Activated naive CD4-positive, alpha-beta T cell treated with anti-CD3 and anti-CD28 coated beads, Interleukin-2, amount 50 U/mL, for 72 hours (primary cell): ENCODE measurements at regions not wholly inside any gene's neighbourhood (a gene's known extent, or its start where the extent isn't known, plus 50 kb on each side); places are given as distances from the start of the nearest gene placed in this dataset.

Experiments
- ATAC-seq, 2 donors: fragments of 150-1000 bp; cut with Tn5 transposase; 2 replicates each; pipeline ENCODE4 v1.10.0; 2021; ENCODE audit warnings: mild to moderate bottlenecking in 2 of 2, moderate library complexity in 2 of 2
- DNase-seq, 2 donors: peaks; one replicate each; pipeline ENCODE4 v3.0.0; 2021 to 2022; ENCODE audit warnings: low spot score in 2 of 2
- H3K27ac Mint-ChIP-seq, 2 donors: one replicate each; pipeline ENCODE4 v1.8.0; 2022; ENCODE audit warnings: mild to moderate bottlenecking in 2 of 2, mixed read lengths in 2 of 2
- H3K36me3 Mint-ChIP-seq, 2 donors: one replicate each; pipeline ENCODE4 v1.8.0; 2022; ENCODE audit warnings: mixed read lengths in 2 of 2
- H3K9me3 Mint-ChIP-seq, 2 donors: one replicate each; pipeline ENCODE4 v1.8.0; 2022; ENCODE audit warnings: mixed read lengths in 2 of 2

DNA sequence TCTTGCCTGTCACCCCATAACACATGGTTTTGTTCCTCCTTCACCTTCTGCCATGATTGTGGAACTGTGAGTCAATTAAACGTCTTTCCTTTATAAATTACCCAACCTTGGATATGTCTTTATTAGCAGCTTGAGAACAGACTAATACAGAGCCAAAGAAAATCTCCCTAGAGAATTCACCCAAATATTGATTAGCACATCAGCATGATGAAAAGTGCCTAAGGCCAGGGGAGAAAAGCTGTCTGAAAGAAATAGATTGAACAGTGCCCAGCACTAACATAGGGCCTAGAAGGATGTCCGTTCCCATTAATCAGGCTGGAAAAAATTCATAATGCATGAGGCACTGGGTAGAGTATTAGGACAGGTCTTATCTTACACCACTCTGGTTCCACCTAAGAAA lies 111.9 kb upstream of the CALN1 start:
- Mint-ChIP-seq H3K27ac (no peak overlapping the region), H3K36me3 (no peaks in the 10 kb centered on the region), H3K9me3 (no peaks in the 10 kb centered on the region)
- DNase-seq (no peak), ATAC-seq (no peak)

DNA sequence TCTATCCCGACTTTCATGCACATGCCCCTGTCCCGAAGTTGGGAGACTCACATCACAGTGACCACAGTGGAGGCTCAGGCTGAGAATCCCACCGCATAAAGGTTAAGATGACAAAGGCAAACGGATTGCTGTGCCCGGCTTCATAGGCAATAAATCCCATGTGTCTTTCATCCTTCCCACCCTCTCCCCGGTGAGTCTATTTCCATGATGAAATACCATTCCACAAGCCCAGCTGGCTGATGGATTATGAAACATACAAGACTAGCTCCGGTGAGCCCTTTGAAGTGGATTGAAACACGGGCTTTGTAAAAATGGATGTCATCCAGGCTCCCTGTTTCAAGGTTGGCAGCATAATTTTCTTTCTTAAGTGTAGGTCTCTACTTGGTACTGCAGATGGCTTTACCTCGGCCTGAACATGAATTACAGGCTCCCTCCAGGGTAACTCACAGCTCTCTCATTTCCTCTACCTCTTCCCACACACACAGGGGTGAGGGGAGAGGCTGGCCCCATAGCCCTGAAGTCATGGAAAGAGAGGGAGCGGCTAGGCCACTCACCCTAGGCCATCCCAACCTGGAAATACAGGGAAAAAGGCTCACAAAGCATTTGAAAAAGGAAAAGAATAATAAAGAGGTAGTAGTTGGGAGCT lies 92.0 kb upstream of the CALN1 start:
- H3K9me3 Mint-ChIP-seq: no peaks in the 10 kb centered on the region
- no peak for DNase-seq
- H3K27ac Mint-ChIP-seq: no peak overlapping the region
- no peak for ATAC-seq
- no peaks in the 10 kb centered on the region for H3K36me3 Mint-ChIP-seq

GRCh38 chr7:72503644-72504043 lies 91.5 kb upstream of the CALN1 start:
- DNase-seq: no peak
- Mint-ChIP-seq H3K36me3 (no peaks in the 10 kb centered on the region), H3K9me3 (no peaks in the 10 kb centered on the region), H3K27ac (no peak overlapping the region)
- no peak for ATAC-seq

DNA sequence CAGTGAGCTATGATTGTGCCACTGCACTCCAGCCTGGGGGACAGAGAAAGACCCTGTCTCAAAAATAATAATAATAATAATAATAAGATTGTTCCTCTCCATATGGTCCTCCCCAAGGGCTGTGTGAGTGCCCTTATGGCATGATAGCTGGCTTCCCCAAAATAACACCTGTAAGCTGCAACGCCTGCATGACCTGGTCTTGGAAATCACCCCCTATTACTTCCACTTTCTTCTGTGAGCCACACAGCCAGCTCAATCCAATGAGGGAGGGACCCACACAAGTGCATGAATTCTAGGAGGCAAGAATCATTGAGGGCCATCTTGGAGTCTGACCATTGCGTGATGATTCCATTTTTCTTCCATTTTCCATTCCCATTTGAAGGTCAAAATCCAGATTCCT lies 82.7 kb upstream of the CALN1 start:
- Mint-ChIP-seq H3K9me3 (peaks cover 0 to 5% of the 10 kb centered on the region in 2 donors), H3K27ac (no peak overlapping the region), H3K36me3 (no peaks in the 10 kb centered on the region)
- ATAC-seq (no peak), DNase-seq (no peak)

DNA sequence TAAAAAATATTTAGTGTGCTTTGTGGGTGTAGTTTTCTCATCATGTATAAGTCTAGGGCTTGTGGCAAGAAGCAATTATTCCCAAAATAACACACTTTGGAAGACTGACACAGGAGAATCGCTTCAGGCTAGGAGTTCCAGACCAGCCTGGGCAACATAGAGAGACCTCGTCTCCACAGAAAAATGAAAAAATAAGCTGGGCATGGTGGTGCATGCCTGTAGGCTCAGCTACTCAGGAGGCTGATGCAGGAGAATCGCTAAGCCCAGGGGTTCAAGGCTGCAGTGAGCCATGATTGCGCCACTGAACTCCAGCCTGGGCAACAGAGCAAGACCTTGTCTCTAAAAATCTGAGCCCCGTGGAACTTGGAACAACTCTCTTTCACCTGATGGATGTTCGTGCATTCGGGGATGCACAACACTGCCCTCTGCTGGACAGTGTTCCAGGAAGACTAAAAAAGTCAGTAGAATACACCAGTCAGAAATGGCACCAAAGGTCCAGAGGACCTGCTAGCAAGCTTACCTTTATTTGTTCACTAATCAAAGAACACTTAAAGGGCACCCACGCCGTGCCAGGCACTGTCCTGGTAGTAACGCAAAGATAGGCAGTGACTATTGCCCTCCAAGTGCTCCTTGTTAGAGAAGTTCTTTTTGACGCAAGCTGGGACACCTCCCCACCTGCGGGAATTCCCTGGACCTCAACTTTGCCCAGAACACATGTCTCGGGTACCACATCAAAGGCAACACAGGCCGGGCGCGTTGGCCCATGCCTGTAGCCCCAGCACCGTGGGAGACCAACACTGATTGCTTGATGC lies 81.9 kb upstream of the CALN1 start:
- ATAC-seq (no peak), DNase-seq (peak in 1 of 2 donors; percentile 66)
- H3K36me3 Mint-ChIP-seq: no peaks in the 10 kb centered on the region
- peaks cover 0 to 5% of the 10 kb centered on the region in 2 donors for H3K9me3 Mint-ChIP-seq
- no peak overlapping the region for H3K27ac Mint-ChIP-seq

GRCh38 chr7:72492461-72493065 lies 80.4 kb upstream of the CALN1 start:
- H3K27ac Mint-ChIP-seq: no peak overlapping the region
- no peak for ATAC-seq
- DNase-seq: no peak
- peaks cover 0 to 5% of the 10 kb centered on the region in 2 donors for H3K9me3 Mint-ChIP-seq
- H3K36me3 Mint-ChIP-seq: no peaks in the 10 kb centered on the region

DNA sequence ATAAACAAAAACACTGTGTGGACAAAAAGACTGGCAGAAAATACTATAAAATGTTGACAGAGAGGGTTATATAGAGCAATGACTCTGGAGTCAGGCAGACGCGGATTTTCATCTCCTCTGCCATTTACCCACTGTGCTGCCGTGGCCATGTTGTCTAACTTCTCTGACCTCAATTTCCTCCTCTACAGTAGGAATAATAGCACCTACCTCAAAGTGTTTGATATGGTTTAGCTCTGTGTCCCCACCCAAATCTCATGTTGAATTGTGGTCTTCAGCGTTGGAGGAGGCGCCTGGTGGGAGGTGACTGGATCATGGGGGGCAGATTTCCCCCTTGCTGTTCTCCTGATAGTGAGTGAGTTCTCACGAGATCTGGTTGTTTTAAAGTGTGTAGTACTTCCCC lies 78.2 kb upstream of the CALN1 start:
- peaks cover 0 to 5% of the 10 kb centered on the region in 2 donors for H3K9me3 Mint-ChIP-seq
- no peak for DNase-seq
- no peak for ATAC-seq
- H3K27ac Mint-ChIP-seq: no peak overlapping the region
- H3K36me3 Mint-ChIP-seq: no peaks in the 10 kb centered on the region

DNA sequence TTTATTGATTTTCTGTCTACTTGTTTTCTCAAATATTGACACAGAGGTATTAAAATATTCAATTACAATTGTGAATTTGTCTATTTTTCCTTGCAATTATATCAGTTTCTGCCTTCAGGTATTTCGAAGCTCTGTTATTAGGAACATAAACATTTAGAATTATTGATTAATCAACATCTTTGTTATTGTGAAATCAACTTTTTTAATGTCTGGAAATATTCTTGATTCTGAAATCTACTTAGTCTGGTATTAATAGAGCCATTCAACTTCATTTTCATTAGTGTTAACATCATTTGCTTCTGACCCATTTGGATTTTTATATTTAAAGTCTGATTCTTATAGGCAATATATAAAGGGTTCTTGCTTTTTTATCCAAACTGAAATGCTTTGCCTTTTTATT lies 69.8 kb upstream of the CALN1 start:
- no peak overlapping the region for H3K27ac Mint-ChIP-seq
- ATAC-seq (no peak), DNase-seq (no peak)
- H3K36me3 Mint-ChIP-seq: no peaks in the 10 kb centered on the region
- H3K9me3 Mint-ChIP-seq: peaks cover 3 to 4% of the 10 kb centered on the region in 2 donors

- no peak for ATAC-seq
- no peak for DNase-seq
- Mint-ChIP-seq H3K27ac (no peak overlapping the region), H3K36me3 (no peaks in the 10 kb centered on the region), H3K9me3 (peaks cover 11% of the 10 kb centered on the region in 2 donors)
These were observed 64.6 kb upstream of the CALN1 start for GRCh38 chr7:72476608-72477305.

GRCh38 chr7:72467237-72467636 lies 55.1 kb upstream of the CALN1 start:
- DNase-seq (no peak), ATAC-seq (no peak)
- Mint-ChIP-seq H3K27ac (no peak overlapping the region), H3K36me3 (no peaks in the 10 kb centered on the region), H3K9me3 (peaks cover 4 to 10% of the 10 kb centered on the region in 2 donors)

GRCh38 chr7:72466797-72467196 lies 54.7 kb upstream of the CALN1 start:
- ATAC-seq (no peak), DNase-seq (no peak)
- peaks cover 4 to 10% of the 10 kb centered on the region in 2 donors for H3K9me3 Mint-ChIP-seq
- no peaks in the 10 kb centered on the region for H3K36me3 Mint-ChIP-seq
- H3K27ac Mint-ChIP-seq: no peak overlapping the region

DNA sequence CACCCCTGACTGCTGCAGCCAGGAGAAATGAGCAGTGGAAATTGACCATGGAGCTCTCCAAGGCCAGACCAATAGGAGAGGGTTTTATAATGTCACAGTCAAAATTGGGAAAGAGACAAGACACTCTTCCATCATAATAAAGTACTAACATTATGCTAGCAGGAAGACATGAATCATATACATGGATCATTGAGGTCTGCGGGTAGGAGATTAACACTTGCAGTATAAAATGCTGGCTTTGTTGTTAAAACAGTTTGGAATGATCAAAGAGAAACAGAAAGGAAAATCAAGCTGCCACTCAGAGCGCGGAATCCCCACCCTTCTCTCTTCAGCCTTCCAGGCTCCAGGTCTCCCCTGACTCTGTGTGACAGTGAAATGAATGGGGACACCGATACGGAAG lies 53.4 kb upstream of the CALN1 start:
- Mint-ChIP-seq H3K9me3 (peaks cover 4 to 10% of the 10 kb centered on the region in 2 donors), H3K27ac (peak overlapping the region in 1 of 2 donors; percentile 12), H3K36me3 (no peaks in the 10 kb centered on the region)
- ATAC-seq (no peak), DNase-seq (no peak)

GRCh38 chr7:72462311-72462710 lies 50.2 kb upstream of the CALN1 start:
- ATAC-seq (no peak), DNase-seq (no peak)
- no peaks in the 10 kb centered on the region for H3K36me3 Mint-ChIP-seq
- no peak overlapping the region for H3K27ac Mint-ChIP-seq
- peaks cover 0 to 10% of the 10 kb centered on the region in 2 donors for H3K9me3 Mint-ChIP-seq
